Gastrocnemius medialis (tissue), 4 donors: ENCODE measurements at regions not wholly inside any gene's neighbourhood (a gene's known extent, or its start where the extent isn't known, plus 50 kb on each side); places are given as distances from the start of the nearest gene placed in this dataset.

Experiments
- ATAC-seq, 2 donors: fragments of 150-250 bp; one replicate each; pipeline ENCODE4 v1.9.1; 2016
- DNase-seq, 2 donors: peaks; one replicate each; pipeline ENCODE4 v3.0.0-alpha.2; 2019
- H3K27ac ChIP-seq, 4 donors: fragments of 200-600 bp; sonication (generic); 1 replicate in 1 of 4; 2 replicates in 3 of 4; pipeline ENCODE4 v1.5.1; 2016 to 2018; ENCODE audit warnings: mild to moderate bottlenecking in 2 of 4, moderate library complexity in 1 of 4
- H3K27me3 ChIP-seq, 3 donors: fragments of 200-600 bp; sonication (generic) in 2 of 3; 1 replicate in 1 of 3; 2 replicates in 2 of 3; pipeline versions ENCODE4 v1.5.1 to v1.6.0; 2016 to 2019; ENCODE audit warnings: mild to moderate bottlenecking in 1 of 3, moderate library complexity in 1 of 3
- H3K36me3 ChIP-seq, 2 donors: fragments of 200-600 bp; sonication (generic) in 1 of 2; one replicate each; pipeline ENCODE4 v1.5.1; 2017 to 2018
- H3K4me1 ChIP-seq, 2 donors: fragments of 200-600 bp; sonication (generic) in 1 of 2; one replicate each; pipeline ENCODE4 v1.5.1; 2016 to 2017; ENCODE audit warnings: mild to moderate bottlenecking in 2 of 2
- H3K4me3 ChIP-seq, 4 donors: fragments of 200-600 bp; sonication (generic) in 3 of 4; 1 replicate in 1 of 4; 2 replicates in 3 of 4; pipeline ENCODE4 v1.5.1; 2016 to 2019; ENCODE audit warnings: mild to moderate bottlenecking in 2 of 4
- H3K9me3 ChIP-seq, 3 donors: fragments of 200-600 bp; sonication (generic) in 2 of 3; 1 replicate in 1 of 3; 2 replicates in 2 of 3; pipeline ENCODE4 v1.5.1; 2016 to 2019
- POLR2A ChIP-seq, 2 donors: fragments of 450-650 bp; IDR thresholded peaks; one replicate each; pipeline ENCODE4 v1.6.1; 2017; ENCODE audit warnings: antibody characterized with exemption in 2 of 2, mild to moderate bottlenecking in 2 of 2, moderate library complexity in 2 of 2
- in situ Hi-C, 4 donors: fragments of 200-750 bp; cut with MboI; loops; one replicate each; pipeline versions ENCODE4 v1.15.0 to v1.8.0; 2017; ENCODE audit warnings: low sequenced_read_pairs in 4 of 4
- intact Hi-C: fragments of 100-400 bp; cut with DNase I; formaldehyde crosslinking; loops from one replicate; pipeline ENCODE4 v1.15.1; 2023; ENCODE audit warnings: low total_unique reads
- TF ChIP-seq, protein P1 (sequence below), 5 experiments: fragments of 450-650 bp in 3 of 5; fragments of 200-600 bp in 2 of 5; sonication (generic) in 2 of 5; IDR thresholded peaks in 4 of 5; conservative IDR thresholded peaks in 1 of 5; 1 replicate in 4 of 5; 2 replicates in 1 of 5; pipeline ENCODE4 v1.5.1; 2016 to 2019; ENCODE audit warnings: antibody characterized with exemption in 5 of 5, mild to moderate bottlenecking in 3 of 5, moderate library complexity in 3 of 5

DNA sequence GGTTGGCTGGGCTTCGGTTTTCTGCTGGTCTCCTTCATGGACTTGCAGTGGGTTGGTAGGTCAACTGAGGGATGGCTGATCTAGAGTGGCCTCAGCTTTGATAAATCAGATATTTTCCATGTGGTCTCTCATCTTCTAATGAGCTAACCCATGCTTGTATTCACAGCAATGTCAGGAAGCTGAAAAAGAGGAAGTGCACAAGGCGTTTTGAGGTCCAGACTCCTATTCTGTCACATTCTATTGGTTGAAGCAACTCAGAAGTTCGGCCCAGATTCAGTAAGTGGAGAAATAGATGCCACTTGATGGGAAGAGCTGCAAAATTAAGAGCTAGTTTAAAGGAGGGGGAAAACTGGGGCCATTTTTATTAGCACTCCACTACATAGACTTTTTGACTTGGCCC is 361.2 kb downstream of the DIPK2A start:
- H3K9me3 ChIP-seq = no peaks in the 10 kb centered on the region
- no peak for TF ChIP-seq POLR2A (IDR thresholded peaks at IDR 0.05)
- TF ChIP-seq, protein P1, sequence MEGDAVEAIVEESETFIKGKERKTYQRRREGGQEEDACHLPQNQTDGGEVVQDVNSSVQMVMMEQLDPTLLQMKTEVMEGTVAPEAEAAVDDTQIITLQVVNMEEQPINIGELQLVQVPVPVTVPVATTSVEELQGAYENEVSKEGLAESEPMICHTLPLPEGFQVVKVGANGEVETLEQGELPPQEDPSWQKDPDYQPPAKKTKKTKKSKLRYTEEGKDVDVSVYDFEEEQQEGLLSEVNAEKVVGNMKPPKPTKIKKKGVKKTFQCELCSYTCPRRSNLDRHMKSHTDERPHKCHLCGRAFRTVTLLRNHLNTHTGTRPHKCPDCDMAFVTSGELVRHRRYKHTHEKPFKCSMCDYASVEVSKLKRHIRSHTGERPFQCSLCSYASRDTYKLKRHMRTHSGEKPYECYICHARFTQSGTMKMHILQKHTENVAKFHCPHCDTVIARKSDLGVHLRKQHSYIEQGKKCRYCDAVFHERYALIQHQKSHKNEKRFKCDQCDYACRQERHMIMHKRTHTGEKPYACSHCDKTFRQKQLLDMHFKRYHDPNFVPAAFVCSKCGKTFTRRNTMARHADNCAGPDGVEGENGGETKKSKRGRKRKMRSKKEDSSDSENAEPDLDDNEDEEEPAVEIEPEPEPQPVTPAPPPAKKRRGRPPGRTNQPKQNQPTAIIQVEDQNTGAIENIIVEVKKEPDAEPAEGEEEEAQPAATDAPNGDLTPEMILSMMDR (IDR thresholded peaks at IDR 0.05 in 4 of 5, conservative IDR thresholded peaks at IDR 0.05 in 1 of 5) = no peak
- no peaks in the 10 kb centered on the region for H3K27me3 ChIP-seq
- no peaks in the 10 kb centered on the region for H3K36me3 ChIP-seq
- H3K4me3 ChIP-seq = no peak overlapping the region
- H3K27ac ChIP-seq = no peak overlapping the region
- intact Hi-C loops (no loop called here), in situ Hi-C loops (no loop called here)
- DNase-seq (no peak), ATAC-seq (no peak)
- H3K4me1 ChIP-seq = no peaks in the 10 kb centered on the region

DNA sequence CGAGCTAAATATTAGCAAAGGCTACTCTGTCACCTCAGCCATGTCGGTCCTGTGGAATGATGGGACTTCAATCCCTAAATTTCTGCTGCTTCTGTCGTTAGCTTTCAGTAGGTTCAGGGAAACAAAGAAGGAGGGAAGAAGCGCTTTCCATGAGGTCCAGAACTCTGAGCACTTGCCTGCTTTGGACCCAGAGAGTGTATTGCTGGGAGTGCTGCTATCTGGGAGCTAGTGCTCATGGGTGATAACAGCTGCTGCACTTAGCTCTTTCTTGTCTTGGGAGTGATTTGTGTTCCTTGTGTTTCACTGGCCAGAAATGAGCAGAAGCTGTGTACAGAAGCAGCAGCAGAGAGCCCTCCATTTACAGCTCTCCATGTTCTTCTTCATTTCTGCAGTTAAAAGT is 369.8 kb downstream of the DIPK2A start:
- in situ Hi-C loops (no loop called here), intact Hi-C loops (no loop called here)
- Histone ChIP-seq H3K9me3 (no peaks in the 10 kb centered on the region), H3K36me3 (no peaks in the 10 kb centered on the region), H3K27me3 (no peaks in the 10 kb centered on the region), H3K27ac (no peak overlapping the region), H3K4me3 (no peak overlapping the region), H3K4me1 (no peaks in the 10 kb centered on the region)
- TF ChIP-seq, protein P1 (IDR thresholded peaks at IDR 0.05 in 4 of 5, conservative IDR thresholded peaks at IDR 0.05 in 1 of 5) = no peak
- no peak for TF ChIP-seq POLR2A (IDR thresholded peaks at IDR 0.05)
- ATAC-seq (no peak), DNase-seq (no peak)

DNA sequence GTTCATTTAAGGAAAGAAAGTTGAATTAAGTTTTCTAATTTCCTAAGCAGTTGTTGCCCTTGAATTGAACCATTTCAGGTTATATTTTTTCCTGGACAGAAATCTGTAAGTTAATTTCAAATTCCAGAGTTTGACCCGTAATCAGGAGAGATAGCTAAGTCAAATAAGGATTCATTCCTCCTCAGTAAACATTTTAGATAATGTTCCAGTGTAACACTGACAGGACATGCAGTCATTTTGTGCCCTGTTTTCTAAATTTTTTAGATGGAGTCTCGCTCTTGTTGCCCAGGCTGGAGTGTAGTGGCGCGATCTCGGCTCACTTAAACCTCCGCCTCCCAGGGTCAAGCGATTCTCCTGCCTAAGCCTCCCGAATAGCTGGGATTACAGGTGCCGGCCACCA is 371.7 kb downstream of the DIPK2A start:
- no peak overlapping the region for H3K27ac ChIP-seq
- no peaks in the 10 kb centered on the region for H3K4me1 ChIP-seq
- no peaks in the 10 kb centered on the region for H3K9me3 ChIP-seq
- no peak for ATAC-seq
- in situ Hi-C loops (no loop called here), intact Hi-C loops (no loop called here)
- TF ChIP-seq POLR2A (IDR thresholded peaks at IDR 0.05) = no peak
- TF ChIP-seq, protein P1 (IDR thresholded peaks at IDR 0.05 in 4 of 5, conservative IDR thresholded peaks at IDR 0.05 in 1 of 5) = no peak
- no peak overlapping the region for H3K4me3 ChIP-seq
- no peaks in the 10 kb centered on the region for H3K36me3 ChIP-seq
- no peak for DNase-seq
- no peaks in the 10 kb centered on the region for H3K27me3 ChIP-seq

DNA sequence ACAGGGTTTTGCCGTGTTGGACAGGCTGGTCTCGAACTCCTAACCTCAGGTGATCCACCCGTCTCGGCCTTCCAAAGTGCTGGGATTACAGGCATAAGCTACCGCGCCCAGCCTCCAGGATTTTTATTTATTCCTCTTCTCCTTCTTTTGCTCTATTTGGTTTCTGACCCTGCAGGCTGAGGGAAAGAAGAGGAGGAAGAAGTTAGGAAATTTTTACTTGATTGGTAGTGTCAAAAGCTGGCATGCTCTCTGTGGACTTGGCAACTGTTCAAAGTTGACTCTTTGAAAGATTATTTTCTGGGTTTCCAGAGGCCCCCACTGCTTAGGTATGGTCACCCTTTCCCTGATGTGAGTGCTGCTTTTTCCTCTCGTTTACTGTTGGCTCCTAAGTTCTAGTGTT is 372.2 kb downstream of the DIPK2A start:
- intact Hi-C loops = no loop called here
- no peaks in the 10 kb centered on the region for H3K36me3 ChIP-seq
- in situ Hi-C loops = no loop called here
- ATAC-seq (no peak), DNase-seq (no peak)
- no peak overlapping the region for H3K4me3 ChIP-seq
- no peak for TF ChIP-seq POLR2A (IDR thresholded peaks at IDR 0.05)
- TF ChIP-seq, protein P1 (IDR thresholded peaks at IDR 0.05 in 4 of 5, conservative IDR thresholded peaks at IDR 0.05 in 1 of 5) = no peak
- no peaks in the 10 kb centered on the region for H3K27me3 ChIP-seq
- no peaks in the 10 kb centered on the region for H3K4me1 ChIP-seq
- H3K27ac ChIP-seq = no peak overlapping the region
- no peaks in the 10 kb centered on the region for H3K9me3 ChIP-seq

DNA sequence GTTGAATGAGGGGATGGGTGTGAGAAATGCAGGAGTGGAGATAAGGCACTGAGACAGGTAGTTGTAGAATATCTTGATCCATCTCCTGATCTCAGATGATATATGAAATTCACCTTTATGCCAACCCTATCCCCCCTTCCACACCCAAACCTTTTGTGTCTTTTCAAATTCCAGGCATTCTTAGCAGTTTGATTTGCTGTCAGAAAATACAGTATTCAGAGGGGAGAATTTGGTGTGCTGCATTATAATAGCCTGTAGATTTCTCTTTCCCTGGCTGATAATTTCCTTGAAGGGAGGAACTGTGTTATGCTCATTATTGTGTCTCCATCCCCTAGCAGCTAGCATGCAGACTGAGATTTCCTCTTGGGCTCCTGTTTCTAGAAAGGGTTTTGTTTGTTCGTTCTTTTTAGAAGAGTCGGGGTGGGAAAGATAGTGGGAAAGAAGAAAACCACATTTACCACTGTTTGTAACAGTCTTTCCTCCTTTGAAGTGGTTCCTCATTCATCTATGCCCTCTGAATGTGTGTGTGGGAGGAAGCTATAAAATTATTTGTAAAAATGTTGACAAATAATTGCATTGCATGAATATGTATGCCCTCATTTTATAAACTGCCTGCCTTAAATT is 373.4 kb downstream of the DIPK2A start:
- Histone ChIP-seq H3K4me1 (no peaks in the 10 kb centered on the region), H3K27me3 (no peaks in the 10 kb centered on the region), H3K36me3 (no peaks in the 10 kb centered on the region), H3K9me3 (no peaks in the 10 kb centered on the region), H3K4me3 (no peak overlapping the region), H3K27ac (no peak overlapping the region)
- intact Hi-C loops = no loop called here
- TF ChIP-seq POLR2A (IDR thresholded peaks at IDR 0.05) = no peak
- TF ChIP-seq, protein P1 (IDR thresholded peaks at IDR 0.05 in 4 of 5, conservative IDR thresholded peaks at IDR 0.05 in 1 of 5) = no peak
- in situ Hi-C loops = no loop called here
- DNase-seq (no peak), ATAC-seq (no peak)
